Activated T-cell treated with anti-CD3 and anti-CD28 coated beads, Interleukin-2, amount 50 U/mL, for 4 hours (primary cell): ENCODE measurements at regions not wholly inside any gene's neighbourhood (a gene's known extent, or its start where the extent isn't known, plus 50 kb on each side); places are given as distances from the start of the nearest gene placed in this dataset.

Experiments used
- ATAC-seq, 2 donors: fragments of 200-7000 bp; cut with Tn5 transposase; one replicate each; pipeline ENCODE4 v1.10.0; 2021
- DNase-seq: peaks from one replicate; pipeline ENCODE4 v3.0.0-alpha.2; 2020
- H3K27me3 Mint-ChIP-seq: one replicate; pipeline ENCODE4 v1.8.0; 2021; ENCODE audit warnings: low read depth, mixed read lengths
- H3K36me3 Mint-ChIP-seq: one replicate; pipeline ENCODE4 v1.8.0; 2022; ENCODE audit warnings: mixed read lengths; ENCODE audit not compliant: insufficient read depth
- H3K4me1 Mint-ChIP-seq: one replicate; pipeline ENCODE4 v1.8.0; 2021; ENCODE audit warnings: low read depth, mixed read lengths
- H3K4me3 Mint-ChIP-seq: one replicate; pipeline ENCODE4 v1.8.0; 2021; ENCODE audit warnings: mild to moderate bottlenecking, moderate library complexity, mixed read lengths
- H3K9me3 Mint-ChIP-seq: one replicate; pipeline ENCODE4 v1.8.0; 2021; ENCODE audit warnings: mixed read lengths

GRCh38 chr9:118003240-118003639 is 299.0 kb downstream of the TLR4 start:
- peaks cover 3% of the 10 kb centered on the region for H3K9me3 Mint-ChIP-seq
- no peak overlapping the region for H3K4me3 Mint-ChIP-seq
- no peak for ATAC-seq
- no peaks in the 10 kb centered on the region for H3K4me1 Mint-ChIP-seq
- DNase-seq = no peak
- H3K36me3 Mint-ChIP-seq = no peaks in the 10 kb centered on the region
- H3K27me3 Mint-ChIP-seq = no peaks in the 10 kb centered on the region

- Mint-ChIP-seq H3K4me1 (no peaks in the 10 kb centered on the region), H3K4me3 (no peak overlapping the region), H3K36me3 (no peaks in the 10 kb centered on the region), H3K9me3 (no peaks in the 10 kb centered on the region), H3K27me3 (no peaks in the 10 kb centered on the region)
- ATAC-seq (no peak), DNase-seq (no peak)
Observed at GRCh38 chr9:118008246-118008645, 304.0 kb downstream of the TLR4 start.

- peaks cover under 1% of the 10 kb centered on the region for H3K27me3 Mint-ChIP-seq
- H3K9me3 Mint-ChIP-seq = no peaks in the 10 kb centered on the region
- H3K4me1 Mint-ChIP-seq = no peaks in the 10 kb centered on the region
- H3K36me3 Mint-ChIP-seq = no peaks in the 10 kb centered on the region
- ATAC-seq (no peak), DNase-seq (no peak)
- no peak overlapping the region for H3K4me3 Mint-ChIP-seq
Observed at GRCh38 chr9:118009614-118010013, 305.4 kb downstream of the TLR4 start.

GRCh38 chr9:118017607-118018122 is 313.5 kb downstream of the TLR4 start:
- ATAC-seq (no peak), DNase-seq (no peak)
- H3K4me3 Mint-ChIP-seq = no peak overlapping the region
- peaks cover 9% of the 10 kb centered on the region for H3K9me3 Mint-ChIP-seq
- H3K4me1 Mint-ChIP-seq = no peaks in the 10 kb centered on the region
- peaks cover 5% of the 10 kb centered on the region for H3K27me3 Mint-ChIP-seq
- H3K36me3 Mint-ChIP-seq = no peaks in the 10 kb centered on the region

- DNase-seq = no peak
- peaks cover 3% of the 10 kb centered on the region for H3K9me3 Mint-ChIP-seq
- no peaks in the 10 kb centered on the region for H3K4me1 Mint-ChIP-seq
- H3K4me3 Mint-ChIP-seq = no peak overlapping the region
- H3K36me3 Mint-ChIP-seq = no peaks in the 10 kb centered on the region
- no peak for ATAC-seq
- peaks cover 2% of the 10 kb centered on the region for H3K27me3 Mint-ChIP-seq
Observed at GRCh38 chr9:118023644-118024043, 319.4 kb downstream of the TLR4 start.

- no peak for ATAC-seq
- H3K4me3 Mint-ChIP-seq = no peak overlapping the region
Observed at GRCh38 chr9:118028225-118028624, 324.0 kb downstream of the TLR4 start.

GRCh38 chr9:118029425-118029824 is 325.2 kb downstream of the TLR4 start:
- no peaks in the 10 kb centered on the region for H3K36me3 Mint-ChIP-seq
- no peak overlapping the region for H3K4me3 Mint-ChIP-seq
- no peaks in the 10 kb centered on the region for H3K4me1 Mint-ChIP-seq
- DNase-seq (no peak), ATAC-seq (no peak)
- H3K27me3 Mint-ChIP-seq = peaks cover 2% of the 10 kb centered on the region
- H3K9me3 Mint-ChIP-seq = peaks cover 3% of the 10 kb centered on the region

More at GRCh38 chr9:118028225-118028624, 324.0 kb downstream of the TLR4 start:
- Mint-ChIP-seq H3K9me3 (peaks cover 3% of the 10 kb centered on the region), H3K36me3 (no peaks in the 10 kb centered on the region), H3K27me3 (no peaks in the 10 kb centered on the region), H3K4me1 (no peaks in the 10 kb centered on the region)
- no peak for DNase-seq

GRCh38 chr9:118034701-118035100 is 330.5 kb downstream of the TLR4 start:
- DNase-seq = no peak
- H3K4me3 Mint-ChIP-seq = no peak overlapping the region
- no peak for ATAC-seq
- H3K9me3 Mint-ChIP-seq = no peaks in the 10 kb centered on the region
- H3K36me3 Mint-ChIP-seq = no peaks in the 10 kb centered on the region
- peaks cover 2% of the 10 kb centered on the region for H3K27me3 Mint-ChIP-seq
- no peaks in the 10 kb centered on the region for H3K4me1 Mint-ChIP-seq

GRCh38 chr9:118038713-118039112 is 334.5 kb downstream of the TLR4 start:
- peaks cover 4% of the 10 kb centered on the region for H3K9me3 Mint-ChIP-seq
- H3K27me3 Mint-ChIP-seq = peaks cover 2% of the 10 kb centered on the region
- no peak overlapping the region for H3K4me3 Mint-ChIP-seq
- ATAC-seq = no peak
- no peak for DNase-seq
- H3K36me3 Mint-ChIP-seq = no peaks in the 10 kb centered on the region
- no peaks in the 10 kb centered on the region for H3K4me1 Mint-ChIP-seq

- peaks cover 10% of the 10 kb centered on the region for H3K9me3 Mint-ChIP-seq
- H3K27me3 Mint-ChIP-seq = no peaks in the 10 kb centered on the region
- no peaks in the 10 kb centered on the region for H3K36me3 Mint-ChIP-seq
- DNase-seq (no peak), ATAC-seq (no peak)
- no peaks in the 10 kb centered on the region for H3K4me1 Mint-ChIP-seq
- no peak overlapping the region for H3K4me3 Mint-ChIP-seq
Observed at GRCh38 chr9:118058227-118058626, 354.0 kb downstream of the TLR4 start.

- no peaks in the 10 kb centered on the region for H3K36me3 Mint-ChIP-seq
- H3K27me3 Mint-ChIP-seq = no peaks in the 10 kb centered on the region
- H3K9me3 Mint-ChIP-seq = peaks cover 10% of the 10 kb centered on the region
- DNase-seq = no peak
- H3K4me3 Mint-ChIP-seq = no peak overlapping the region
- ATAC-seq = no peak
- no peaks in the 10 kb centered on the region for H3K4me1 Mint-ChIP-seq
Observed at GRCh38 chr9:118059484-118060278, 355.5 kb downstream of the TLR4 start.

GRCh38 chr9:118083161-118083560 is 379.0 kb downstream of the TLR4 start:
- Mint-ChIP-seq H3K27me3 (no peaks in the 10 kb centered on the region), H3K36me3 (no peaks in the 10 kb centered on the region), H3K4me3 (no peak overlapping the region), H3K4me1 (no peaks in the 10 kb centered on the region), H3K9me3 (no peaks in the 10 kb centered on the region)
- no peak for ATAC-seq
- no peak for DNase-seq

- H3K27me3 Mint-ChIP-seq = no peaks in the 10 kb centered on the region
- no peak overlapping the region for H3K4me3 Mint-ChIP-seq
- H3K9me3 Mint-ChIP-seq = peaks cover 3% of the 10 kb centered on the region
- DNase-seq = no peak
- no peaks in the 10 kb centered on the region for H3K4me1 Mint-ChIP-seq
- ATAC-seq = no peak
- H3K36me3 Mint-ChIP-seq = no peaks in the 10 kb centered on the region
Observed at GRCh38 chr9:118088090-118088489, 383.9 kb downstream of the TLR4 start.

- DNase-seq (no peak), ATAC-seq (no peak)
- no peaks in the 10 kb centered on the region for H3K36me3 Mint-ChIP-seq
Observed at GRCh38 chr9:118091226-118091625, 387.0 kb downstream of the TLR4 start.

GRCh38 chr9:118091711-118092500 is 387.7 kb downstream of the TLR4 start:
- H3K4me3 Mint-ChIP-seq = no peak overlapping the region
- no peaks in the 10 kb centered on the region for H3K27me3 Mint-ChIP-seq
- peaks cover 3% of the 10 kb centered on the region for H3K9me3 Mint-ChIP-seq
- H3K4me1 Mint-ChIP-seq = no peaks in the 10 kb centered on the region
- no peak for ATAC-seq
- H3K36me3 Mint-ChIP-seq = no peaks in the 10 kb centered on the region
- no peak for DNase-seq

More at GRCh38 chr9:118091226-118091625, 387.0 kb downstream of the TLR4 start:
- no peaks in the 10 kb centered on the region for H3K4me1 Mint-ChIP-seq
- no peak overlapping the region for H3K4me3 Mint-ChIP-seq
- H3K27me3 Mint-ChIP-seq = no peaks in the 10 kb centered on the region
- peaks cover 3% of the 10 kb centered on the region for H3K9me3 Mint-ChIP-seq
